ENCODE measurements at regions not wholly inside any gene's neighbourhood (a gene's known extent, or its start where the extent isn't known, plus 50 kb on each side); places are given as distances from the start of the nearest gene placed in this dataset.

DNA sequence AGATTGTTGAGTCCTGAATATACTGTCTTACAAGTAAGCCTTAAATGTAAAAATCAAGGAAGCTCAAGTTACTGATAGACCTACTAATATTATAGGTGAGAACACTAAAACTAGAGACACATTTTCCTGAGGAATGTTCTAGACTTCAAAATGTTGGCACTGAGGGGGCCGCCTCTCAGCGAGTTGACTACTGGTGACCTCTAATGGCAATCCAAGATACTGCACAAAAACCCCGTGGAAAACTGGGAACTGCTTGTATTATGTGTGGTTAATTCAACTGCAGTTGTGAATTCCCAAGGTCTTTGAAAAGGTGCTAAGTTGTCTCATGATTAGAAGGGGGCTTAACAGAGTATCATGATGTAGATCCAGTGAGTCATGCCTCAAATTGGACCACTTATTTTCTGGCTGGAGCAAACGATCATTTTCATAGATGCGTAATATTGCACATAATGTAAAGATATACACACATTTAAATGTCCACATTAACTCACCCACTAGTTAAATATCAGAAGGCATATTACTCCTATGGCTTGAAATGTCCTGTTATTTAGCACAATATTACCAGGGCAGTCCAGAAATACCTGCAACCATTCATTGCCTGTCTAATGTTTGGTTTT is 336.2 kb downstream of the FOXA2 start:
- H3K27ac ChIP-seq, result no peak overlapping the region
- TF ChIP-seq POLR2A (IDR thresholded peaks at IDR 0.05), result no peak
- TF ChIP-seq, protein P1, sequence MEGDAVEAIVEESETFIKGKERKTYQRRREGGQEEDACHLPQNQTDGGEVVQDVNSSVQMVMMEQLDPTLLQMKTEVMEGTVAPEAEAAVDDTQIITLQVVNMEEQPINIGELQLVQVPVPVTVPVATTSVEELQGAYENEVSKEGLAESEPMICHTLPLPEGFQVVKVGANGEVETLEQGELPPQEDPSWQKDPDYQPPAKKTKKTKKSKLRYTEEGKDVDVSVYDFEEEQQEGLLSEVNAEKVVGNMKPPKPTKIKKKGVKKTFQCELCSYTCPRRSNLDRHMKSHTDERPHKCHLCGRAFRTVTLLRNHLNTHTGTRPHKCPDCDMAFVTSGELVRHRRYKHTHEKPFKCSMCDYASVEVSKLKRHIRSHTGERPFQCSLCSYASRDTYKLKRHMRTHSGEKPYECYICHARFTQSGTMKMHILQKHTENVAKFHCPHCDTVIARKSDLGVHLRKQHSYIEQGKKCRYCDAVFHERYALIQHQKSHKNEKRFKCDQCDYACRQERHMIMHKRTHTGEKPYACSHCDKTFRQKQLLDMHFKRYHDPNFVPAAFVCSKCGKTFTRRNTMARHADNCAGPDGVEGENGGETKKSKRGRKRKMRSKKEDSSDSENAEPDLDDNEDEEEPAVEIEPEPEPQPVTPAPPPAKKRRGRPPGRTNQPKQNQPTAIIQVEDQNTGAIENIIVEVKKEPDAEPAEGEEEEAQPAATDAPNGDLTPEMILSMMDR (IDR thresholded peaks at IDR 0.05), result peak in 2 of 3 experiments; percentile 15 to 39
- DNase-seq, result peak; percentile 24
- intact Hi-C loops (cut with DNase I; ENCODE audit: low total_unique reads), result no loop called here
- no peaks in the 10 kb centered on the region for H3K9me3 ChIP-seq
- H3K27me3 ChIP-seq, result no peaks in the 10 kb centered on the region
- H3K36me3 ChIP-seq (ENCODE audit: low read depth, missing control alignments), result no peaks in the 10 kb centered on the region
- 51 to 53% methylated on average over 5 of the region's 5 CpGs for WGBS, 2 donors
- no peak overlapping the region for H3K4me3 ChIP-seq
- H3K4me1 ChIP-seq, result no peaks in the 10 kb centered on the region

DNA sequence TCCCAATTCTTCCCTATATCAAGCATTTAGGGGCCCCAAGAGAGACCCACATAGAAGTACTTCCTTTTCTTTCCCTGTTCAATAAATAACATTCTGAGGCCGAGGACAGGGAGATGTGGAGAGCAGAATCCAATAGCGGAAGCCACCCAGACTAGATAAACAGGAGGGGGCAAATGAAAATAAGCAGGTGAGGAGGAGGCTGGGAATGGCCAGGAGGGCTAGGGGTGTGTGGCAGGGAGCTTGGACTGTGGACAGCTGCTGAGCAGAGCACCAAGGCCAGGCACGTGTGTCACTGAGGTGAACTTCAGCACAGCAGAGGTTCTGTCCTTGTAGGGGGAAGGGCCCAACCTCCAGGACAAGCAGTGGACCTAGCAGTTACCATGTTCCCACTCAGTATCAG is 339.2 kb downstream of the FOXA2 start:
- Histone ChIP-seq H3K4me3 (no peak overlapping the region), H3K36me3 (ENCODE audit: low read depth, missing control alignments) (no peaks in the 10 kb centered on the region), H3K9me3 (no peaks in the 10 kb centered on the region), H3K27me3 (no peaks in the 10 kb centered on the region), H3K27ac (no peak overlapping the region), H3K4me1 (no peaks in the 10 kb centered on the region)
- intact Hi-C loops (cut with DNase I; ENCODE audit: low total_unique reads), result no loop called here
- DNase-seq, result no peak
- 61 to 67% methylated on average over 3 of the region's 3 CpGs for WGBS, 2 donors
- no peak for TF ChIP-seq POLR2A (IDR thresholded peaks at IDR 0.05)
- TF ChIP-seq, protein P1 (IDR thresholded peaks at IDR 0.05), result no peak

DNA sequence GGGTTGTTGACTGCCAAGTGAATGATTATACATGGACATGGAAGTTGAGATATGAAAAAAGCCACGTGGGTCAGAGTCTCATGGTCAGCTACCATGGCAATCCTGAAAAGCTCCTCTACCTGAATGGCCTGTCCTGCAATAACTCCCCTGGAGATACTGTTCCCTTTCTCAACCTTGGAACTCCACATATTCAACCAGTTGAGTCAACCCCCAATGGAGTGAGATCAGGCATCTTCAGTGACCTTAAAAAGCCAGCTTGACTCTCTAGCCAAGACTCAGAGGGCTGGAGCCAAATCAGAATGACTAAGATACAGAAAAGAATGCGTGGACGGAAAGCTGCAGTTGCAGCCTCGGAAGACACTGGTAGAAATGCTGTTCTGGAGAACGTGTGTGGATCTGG is 341.3 kb downstream of the FOXA2 start:
- no peak overlapping the region for H3K4me3 ChIP-seq
- H3K36me3 ChIP-seq (ENCODE audit: low read depth, missing control alignments), result no peaks in the 10 kb centered on the region
- H3K9me3 ChIP-seq, result no peaks in the 10 kb centered on the region
- intact Hi-C loops (cut with DNase I; ENCODE audit: low total_unique reads), result no loop called here
- DNase-seq, result no peak
- H3K27ac ChIP-seq, result no peak overlapping the region
- WGBS, 2 donors, result 52 to 69% methylated on average over 5 of the region's 5 CpGs
- no peak for TF ChIP-seq POLR2A (IDR thresholded peaks at IDR 0.05)
- TF ChIP-seq, protein P1 (IDR thresholded peaks at IDR 0.05), result no peak
- H3K4me1 ChIP-seq, result no peaks in the 10 kb centered on the region
- no peaks in the 10 kb centered on the region for H3K27me3 ChIP-seq

DNA sequence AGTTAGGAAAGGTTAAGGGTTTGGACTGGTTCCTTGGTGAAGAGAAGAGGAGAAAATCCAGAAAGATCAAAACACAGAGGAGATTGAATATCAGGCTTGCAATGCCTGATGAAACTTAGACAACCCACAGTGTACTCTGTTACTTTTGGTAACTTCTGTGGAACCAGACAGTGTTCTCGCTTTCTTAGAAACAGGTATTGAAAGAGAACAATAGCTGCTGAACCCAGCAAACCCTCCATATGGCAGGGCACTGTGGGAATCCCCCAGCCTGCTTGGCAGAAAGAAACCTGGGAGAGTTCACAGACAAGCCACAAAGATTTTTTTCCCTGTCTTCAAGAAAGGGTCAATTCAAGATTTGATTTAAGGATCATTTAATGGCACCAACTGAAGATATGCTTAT is 342.8 kb downstream of the FOXA2 start:
- H3K4me1 ChIP-seq, result no peaks in the 10 kb centered on the region
- no peak overlapping the region for H3K4me3 ChIP-seq
- intact Hi-C loops (cut with DNase I; ENCODE audit: low total_unique reads), result no loop called here
- H3K36me3 ChIP-seq (ENCODE audit: low read depth, missing control alignments), result no peaks in the 10 kb centered on the region
- WGBS, 2 donors, result 84 to 93% methylated on average over 1 of the region's 1 CpG
- H3K27me3 ChIP-seq, result no peaks in the 10 kb centered on the region
- DNase-seq, result no peak
- H3K9me3 ChIP-seq, result no peaks in the 10 kb centered on the region
- H3K27ac ChIP-seq, result no peak overlapping the region
- TF ChIP-seq, protein P1 (IDR thresholded peaks at IDR 0.05), result no peak
- TF ChIP-seq POLR2A (IDR thresholded peaks at IDR 0.05), result no peak

DNA sequence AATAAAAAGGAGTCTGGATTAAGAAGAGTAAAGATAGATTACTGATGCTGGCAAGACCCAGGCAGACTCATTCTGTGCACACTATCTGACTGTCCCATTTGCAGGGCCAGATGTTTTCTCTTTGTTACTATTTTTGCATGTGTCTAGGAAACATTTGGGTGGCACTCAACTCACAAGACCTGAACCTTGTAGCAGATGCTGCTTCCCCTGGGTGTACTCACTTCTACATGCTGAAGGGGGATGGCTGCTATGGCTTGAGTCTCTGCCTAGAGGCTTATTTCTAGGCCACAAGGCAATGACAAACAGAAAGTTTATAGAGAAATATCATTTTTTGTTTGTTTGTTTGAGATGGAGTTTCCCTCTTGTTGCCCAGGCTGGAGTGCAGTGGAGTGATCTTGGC is 351.4 kb downstream of the FOXA2 start:
- no peak for DNase-seq
- Histone ChIP-seq H3K27me3 (no peaks in the 10 kb centered on the region), H3K4me1 (no peaks in the 10 kb centered on the region), H3K4me3 (no peak overlapping the region), H3K36me3 (ENCODE audit: low read depth, missing control alignments) (no peaks in the 10 kb centered on the region), H3K9me3 (no peaks in the 10 kb centered on the region), H3K27ac (no peak overlapping the region)
- intact Hi-C loops (cut with DNase I; ENCODE audit: low total_unique reads), result no loop called here
- TF ChIP-seq POLR2A (IDR thresholded peaks at IDR 0.05), result no peak
- TF ChIP-seq, protein P1 (IDR thresholded peaks at IDR 0.05), result no peak

All from testis (tissue), 2 donors.